ENCODE measurements at regions not wholly inside any gene's neighbourhood (a gene's known extent, or its start where the extent isn't known, plus 50 kb on each side); places are given as distances from the start of the nearest gene placed in this dataset.
A peak's percentile ranks its signal among the peaks of the same experiment; 100 is the strongest.

- Mint-ChIP-seq H3K36me3 (ENCODE audit: low read depth) (no peaks in the 10 kb centered on the region), H3K27ac (ENCODE audit: unreplicated experiment) (no peak overlapping the region), H3K9me3 (no peaks in the 10 kb centered on the region), H3K27me3 (ENCODE audit: low read depth) (no peaks in the 10 kb centered on the region), H3K4me1 (peaks cover 63% of the 10 kb centered on the region), H3K4me3 (no peak overlapping the region)
- TF ChIP-seq CTCF (conservative IDR thresholded peaks at IDR 0.05), result no peak
- no peak for DNase-seq (ENCODE audit: low read depth, low spot score)
Measured at GRCh38 chr12:24135158-24135850, 185.8 kb upstream of the SOX5 start.

GRCh38 chr12:24134092-24134491 is 184.6 kb upstream of the SOX5 start:
- Mint-ChIP-seq H3K4me3 (no peak overlapping the region), H3K27ac (ENCODE audit: unreplicated experiment) (no peak overlapping the region), H3K4me1 (peaks cover 72% of the 10 kb centered on the region), H3K9me3 (no peaks in the 10 kb centered on the region), H3K36me3 (ENCODE audit: low read depth) (no peaks in the 10 kb centered on the region), H3K27me3 (ENCODE audit: low read depth) (no peaks in the 10 kb centered on the region)
- DNase-seq (ENCODE audit: low read depth, low spot score), result no peak
- TF ChIP-seq CTCF (conservative IDR thresholded peaks at IDR 0.05), result no peak

- no peaks in the 10 kb centered on the region for H3K27me3 Mint-ChIP-seq (ENCODE audit: low read depth)
- peak overlapping the region; percentile 57 for H3K27ac Mint-ChIP-seq (ENCODE audit: unreplicated experiment)
- H3K4me1 Mint-ChIP-seq, result peaks cover 72% of the 10 kb centered on the region
- DNase-seq (ENCODE audit: low read depth, low spot score), result no peak
- no peaks in the 10 kb centered on the region for H3K9me3 Mint-ChIP-seq
- no peak overlapping the region for H3K4me3 Mint-ChIP-seq
- TF ChIP-seq CTCF (conservative IDR thresholded peaks at IDR 0.05), result no peak
- no peaks in the 10 kb centered on the region for H3K36me3 Mint-ChIP-seq (ENCODE audit: low read depth)
Measured at GRCh38 chr12:24133384-24133783, 183.9 kb upstream of the SOX5 start.

DNA sequence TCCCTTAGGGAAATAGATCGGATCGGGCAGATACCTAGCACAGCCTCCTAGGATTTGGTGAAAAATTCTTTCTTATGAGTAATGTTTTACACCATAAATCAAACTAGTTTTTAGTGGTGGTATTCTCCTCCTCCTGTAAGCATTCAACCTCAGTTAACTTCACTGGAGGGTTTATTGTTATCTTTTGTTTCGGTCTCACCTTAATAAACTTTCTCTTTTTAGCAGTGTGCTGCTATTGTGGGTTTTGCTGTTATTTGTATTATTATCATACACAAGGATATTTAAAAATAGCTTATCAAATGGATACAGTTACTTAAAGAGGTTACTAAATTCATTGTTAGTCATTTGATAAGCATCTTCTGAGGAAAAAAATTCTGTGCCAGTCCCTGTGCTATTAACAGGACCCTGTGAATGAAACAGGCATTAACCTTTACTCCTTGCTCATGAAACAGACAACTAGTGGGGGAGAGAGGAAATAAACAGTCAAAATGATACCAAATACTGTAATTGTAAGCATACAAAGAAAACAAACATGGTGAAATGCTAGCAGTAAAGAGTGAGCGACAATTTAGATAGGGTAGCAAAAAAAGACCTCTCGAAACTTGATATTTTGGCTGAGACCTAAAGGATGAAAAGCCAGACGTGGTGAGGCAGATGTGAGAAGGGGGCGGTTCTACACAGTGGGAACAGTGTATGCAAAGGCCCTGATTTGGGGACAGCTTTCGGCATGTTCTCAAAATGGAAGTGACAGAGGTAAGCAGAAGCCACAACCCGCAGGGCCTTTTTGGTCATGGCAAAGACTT is 178.7 kb upstream of the SOX5 start:
- DNase-seq (ENCODE audit: low read depth, low spot score), result no peak
- Mint-ChIP-seq H3K36me3 (ENCODE audit: low read depth) (peaks cover 4% of the 10 kb centered on the region), H3K4me3 (no peak overlapping the region), H3K27me3 (ENCODE audit: low read depth) (no peaks in the 10 kb centered on the region), H3K9me3 (no peaks in the 10 kb centered on the region), H3K4me1 (peaks cover 34% of the 10 kb centered on the region), H3K27ac (ENCODE audit: unreplicated experiment) (no peak overlapping the region)
- no peak for TF ChIP-seq CTCF (conservative IDR thresholded peaks at IDR 0.05)

GRCh38 chr12:24125280-24125679 is 175.8 kb upstream of the SOX5 start:
- H3K4me1 Mint-ChIP-seq, result peaks cover 19% of the 10 kb centered on the region
- no peaks in the 10 kb centered on the region for H3K27me3 Mint-ChIP-seq (ENCODE audit: low read depth)
- H3K27ac Mint-ChIP-seq (ENCODE audit: unreplicated experiment), result no peak overlapping the region
- TF ChIP-seq CTCF (conservative IDR thresholded peaks at IDR 0.05), result no peak
- H3K9me3 Mint-ChIP-seq, result no peaks in the 10 kb centered on the region
- DNase-seq (ENCODE audit: low read depth, low spot score), result no peak
- H3K36me3 Mint-ChIP-seq (ENCODE audit: low read depth), result peaks cover 14% of the 10 kb centered on the region
- H3K4me3 Mint-ChIP-seq, result no peak overlapping the region
